ENCODE measurements at regions not wholly inside any gene's neighbourhood (a gene's known extent, or its start where the extent isn't known, plus 50 kb on each side); places are given as distances from the start of the nearest gene placed in this dataset.

DNA sequence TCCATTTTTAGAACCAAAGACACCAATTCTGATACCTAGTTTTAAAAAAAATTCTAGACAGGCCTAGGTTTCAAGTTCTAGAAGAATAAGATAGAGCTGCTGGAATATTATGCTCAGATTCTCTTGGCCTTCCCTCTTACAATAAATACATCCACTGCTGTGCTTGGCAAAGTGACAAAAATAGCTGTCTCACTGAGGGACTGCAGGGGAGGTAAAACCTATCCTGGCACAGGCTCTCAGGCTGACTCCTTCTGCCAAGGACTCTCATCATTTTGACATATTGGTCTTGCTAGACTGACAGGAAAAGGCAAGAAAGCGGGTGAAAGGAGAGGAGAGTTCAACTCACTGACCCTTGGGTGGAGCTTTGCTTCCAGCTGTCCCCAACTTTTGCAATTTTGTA is 197.0 kb upstream of the LHX8 start:
- no peak overlapping the region for H3K23ac ChIP-seq (ENCODE audit: low read depth, low read length)
- DNase-seq (no peak), ATAC-seq (ENCODE audit: low read depth) (no peak)
- H2AK9ac ChIP-seq (replicated peaks; ENCODE audit: low read depth, low read length, poor library complexity), result no peak overlapping the region
- no peaks in the 10 kb centered on the region for H3K4me1 ChIP-seq (ENCODE audit: control insufficient read depth, insufficient read depth, low read length)
- ChIA-PET POLR2A (ENCODE audit: unreplicated experiment) (no interaction called here), CTCF (no interaction called here)
- H3K9ac ChIP-seq (ENCODE audit: low read depth, low read length), result no peak overlapping the region
- no peaks in the 10 kb centered on the region for H3K79me1 ChIP-seq (ENCODE audit: low read depth in 1 of 2, low read length in 2 of 2)
- H2BK5ac ChIP-seq (ENCODE audit: low read depth, low read length, poor library complexity, severe bottlenecking), result no peak overlapping the region
- no peak overlapping the region for H2BK20ac ChIP-seq (ENCODE audit: low read depth, low read length)
- H3K27me3 ChIP-seq (ENCODE audit: control insufficient read depth, insufficient read depth, low read length), result no peaks in the 10 kb centered on the region
- no peak overlapping the region for H4K91ac ChIP-seq (ENCODE audit: insufficient read depth, low read depth, low read length)
- no peak overlapping the region for H2BK120ac ChIP-seq (ENCODE audit: low read depth, low read length)
- intact Hi-C loops (cut with micrococcal nuclease), result no loop called here
- no peak overlapping the region for H3K4me2 ChIP-seq (ENCODE audit: low read depth, low read length)
- no peaks in the 10 kb centered on the region for H4K20me1 ChIP-seq (ENCODE audit: insufficient read depth, low read length)
- H2AK5ac ChIP-seq (ENCODE audit: low read depth, low read length), result no peak overlapping the region
- H3K9me1 ChIP-seq (ENCODE audit: insufficient read depth, low read length), result no peaks in the 10 kb centered on the region
- H3K4me3 ChIP-seq (ENCODE audit: insufficient read depth, low read depth, low read length), result no peak overlapping the region
- no peaks in the 10 kb centered on the region for H3K9me3 ChIP-seq (ENCODE audit: control insufficient read depth, insufficient read depth, low read length)
- in situ Hi-C loops (cut with MboI; ENCODE audit: low sequenced_read_pairs), result no loop called here
- H4K5ac ChIP-seq (ENCODE audit: low read depth, low read length), result no peak overlapping the region
- H4K8ac ChIP-seq (ENCODE audit: low read depth in 2 of 2, low read length in 2 of 2), result no peak overlapping the region
- H3K56ac ChIP-seq (ENCODE audit: extremely low read depth, insufficient read depth, low read length), result no peak overlapping the region
- no peaks in the 10 kb centered on the region for H3K36me3 ChIP-seq (ENCODE audit: control insufficient read depth, insufficient read depth, low read length)
- no peak for TF ChIP-seq RFX5 (IDR thresholded peaks at IDR 0.05; ENCODE audit: low read depth, low read length)
- TF ChIP-seq MAZ (IDR thresholded peaks at IDR 0.05; ENCODE audit: borderline replicate concordance, low read depth, low read length), result no peak
- TF ChIP-seq NFE2L2 (IDR thresholded peaks at IDR 0.05; ENCODE audit: low read depth, low read length), result no peak
- no peak for TF ChIP-seq MXI1 (IDR thresholded peaks at IDR 0.05; ENCODE audit: borderline replicate concordance, low read depth, low read length)
- TF ChIP-seq, protein P1, sequence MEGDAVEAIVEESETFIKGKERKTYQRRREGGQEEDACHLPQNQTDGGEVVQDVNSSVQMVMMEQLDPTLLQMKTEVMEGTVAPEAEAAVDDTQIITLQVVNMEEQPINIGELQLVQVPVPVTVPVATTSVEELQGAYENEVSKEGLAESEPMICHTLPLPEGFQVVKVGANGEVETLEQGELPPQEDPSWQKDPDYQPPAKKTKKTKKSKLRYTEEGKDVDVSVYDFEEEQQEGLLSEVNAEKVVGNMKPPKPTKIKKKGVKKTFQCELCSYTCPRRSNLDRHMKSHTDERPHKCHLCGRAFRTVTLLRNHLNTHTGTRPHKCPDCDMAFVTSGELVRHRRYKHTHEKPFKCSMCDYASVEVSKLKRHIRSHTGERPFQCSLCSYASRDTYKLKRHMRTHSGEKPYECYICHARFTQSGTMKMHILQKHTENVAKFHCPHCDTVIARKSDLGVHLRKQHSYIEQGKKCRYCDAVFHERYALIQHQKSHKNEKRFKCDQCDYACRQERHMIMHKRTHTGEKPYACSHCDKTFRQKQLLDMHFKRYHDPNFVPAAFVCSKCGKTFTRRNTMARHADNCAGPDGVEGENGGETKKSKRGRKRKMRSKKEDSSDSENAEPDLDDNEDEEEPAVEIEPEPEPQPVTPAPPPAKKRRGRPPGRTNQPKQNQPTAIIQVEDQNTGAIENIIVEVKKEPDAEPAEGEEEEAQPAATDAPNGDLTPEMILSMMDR (conservative IDR thresholded peaks at IDR 0.05; ENCODE audit: low read depth, low read length), result no peak
- TF ChIP-seq POLR2A (IDR thresholded peaks at IDR 0.05; ENCODE audit: low read depth, low read length), result no peak
- TF ChIP-seq SMC3 (IDR thresholded peaks at IDR 0.05; ENCODE audit: low read depth, low read length), result no peak
- no peak for TF ChIP-seq CEBPB (IDR thresholded peaks at IDR 0.05; ENCODE audit: low read depth, low read length)
- no peak for TF ChIP-seq CHD1 (IDR thresholded peaks at IDR 0.05; ENCODE audit: low read depth, low read length)
- TF ChIP-seq, protein P2, sequence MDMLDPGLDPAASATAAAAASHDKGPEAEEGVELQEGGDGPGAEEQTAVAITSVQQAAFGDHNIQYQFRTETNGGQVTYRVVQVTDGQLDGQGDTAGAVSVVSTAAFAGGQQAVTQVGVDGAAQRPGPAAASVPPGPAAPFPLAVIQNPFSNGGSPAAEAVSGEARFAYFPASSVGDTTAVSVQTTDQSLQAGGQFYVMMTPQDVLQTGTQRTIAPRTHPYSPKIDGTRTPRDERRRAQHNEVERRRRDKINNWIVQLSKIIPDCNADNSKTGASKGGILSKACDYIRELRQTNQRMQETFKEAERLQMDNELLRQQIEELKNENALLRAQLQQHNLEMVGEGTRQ (IDR thresholded peaks at IDR 0.05; ENCODE audit: low read depth, low read length), result no peak
- no peak overlapping the region for H3K18ac ChIP-seq (ENCODE audit: low read depth, low read length)
- WGBS, 2 experiments (ENCODE audit: extremely low coverage in 2 of 2, insufficient read length in 1 of 2), result no CpG with 5 or more reads among the region's 1 CpG
- dilution Hi-C loops (cut with HindIII; ENCODE audit: low sequenced_read_pairs, unreplicated experiment), result no loop called here
- no peak overlapping the region for H3K4ac ChIP-seq (ENCODE audit: low read depth, low read length)
- no peak overlapping the region for H3K27ac ChIP-seq (ENCODE audit: insufficient read depth, low read length)
- no peak overlapping the region for H3K14ac ChIP-seq (replicated peaks; ENCODE audit: low read depth, low read length)
- H2AFZ ChIP-seq (replicated peaks; ENCODE audit: low read length, poor library complexity), result no peak overlapping the region
- no peak overlapping the region for H2BK15ac ChIP-seq (ENCODE audit: low read depth, low read length)
- BruUV-seq (replicated peaks), result no TSS peak
